Activated CD8-positive, alpha-beta memory T cell treated with anti-CD3 and anti-CD28 coated beads for 24 hours (primary cell): ENCODE measurements at regions not wholly inside any gene's neighbourhood (a gene's known extent, or its start where the extent isn't known, plus 50 kb on each side); places are given as distances from the start of the nearest gene placed in this dataset.

Source experiments
- DNase-seq: peaks from one replicate; pipeline ENCODE4 v3.0.0-alpha.2; 2020

DNA sequence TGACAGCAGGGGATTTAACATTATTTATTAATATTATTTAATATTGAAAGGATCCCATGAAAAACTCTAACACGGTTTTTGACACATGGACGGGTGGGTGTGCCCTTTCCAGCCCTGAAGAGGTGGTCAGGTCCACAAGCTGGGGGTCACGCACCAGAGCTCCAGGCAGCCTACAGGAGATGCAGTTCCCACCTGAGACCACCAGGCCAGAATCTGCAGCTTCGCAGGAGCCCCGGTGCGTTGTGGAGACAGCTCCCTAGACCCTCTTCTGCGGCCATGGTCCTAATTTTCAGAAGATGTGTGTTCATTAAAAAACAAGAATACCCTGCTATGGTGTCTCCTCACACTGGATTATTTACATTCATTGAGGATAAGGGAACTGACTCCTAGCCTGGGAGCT lies 331.1 kb downstream of the C16orf95 start:
- DNase-seq = no peak

DNA sequence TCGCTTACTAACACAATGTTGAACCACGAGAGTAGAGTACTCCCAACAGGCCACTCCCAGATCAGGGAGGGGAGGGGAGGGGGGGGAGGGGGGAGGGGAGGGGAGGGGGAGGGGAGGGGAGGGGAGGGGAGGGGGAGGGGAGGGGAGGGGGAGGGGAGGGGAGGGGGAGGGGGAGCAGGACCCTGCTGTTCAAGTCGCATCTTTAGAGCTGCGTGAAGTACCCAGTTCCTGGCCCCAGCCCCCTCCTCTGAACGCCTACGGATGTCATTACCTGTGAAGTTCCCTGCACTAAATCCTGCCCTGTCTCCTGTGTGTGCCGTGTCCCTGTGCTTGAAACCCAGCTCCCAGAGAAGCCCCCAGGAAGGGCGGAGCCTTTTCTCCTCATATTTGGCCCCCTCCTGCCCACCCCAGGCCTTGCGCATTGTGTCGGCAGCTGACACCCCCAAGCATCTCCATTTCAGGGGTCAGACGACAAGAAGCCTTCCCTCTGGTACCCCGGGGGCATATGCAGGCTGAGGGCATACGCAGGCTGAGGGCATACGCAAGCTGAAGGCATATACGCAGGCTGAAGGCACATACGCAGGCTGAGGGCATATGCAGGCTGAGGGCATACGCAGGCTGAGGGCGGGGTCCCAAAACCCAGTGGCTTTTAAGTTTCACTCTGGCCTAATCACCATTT lies 330.2 kb downstream of the C16orf95 start:
- DNase-seq = no peak

DNA sequence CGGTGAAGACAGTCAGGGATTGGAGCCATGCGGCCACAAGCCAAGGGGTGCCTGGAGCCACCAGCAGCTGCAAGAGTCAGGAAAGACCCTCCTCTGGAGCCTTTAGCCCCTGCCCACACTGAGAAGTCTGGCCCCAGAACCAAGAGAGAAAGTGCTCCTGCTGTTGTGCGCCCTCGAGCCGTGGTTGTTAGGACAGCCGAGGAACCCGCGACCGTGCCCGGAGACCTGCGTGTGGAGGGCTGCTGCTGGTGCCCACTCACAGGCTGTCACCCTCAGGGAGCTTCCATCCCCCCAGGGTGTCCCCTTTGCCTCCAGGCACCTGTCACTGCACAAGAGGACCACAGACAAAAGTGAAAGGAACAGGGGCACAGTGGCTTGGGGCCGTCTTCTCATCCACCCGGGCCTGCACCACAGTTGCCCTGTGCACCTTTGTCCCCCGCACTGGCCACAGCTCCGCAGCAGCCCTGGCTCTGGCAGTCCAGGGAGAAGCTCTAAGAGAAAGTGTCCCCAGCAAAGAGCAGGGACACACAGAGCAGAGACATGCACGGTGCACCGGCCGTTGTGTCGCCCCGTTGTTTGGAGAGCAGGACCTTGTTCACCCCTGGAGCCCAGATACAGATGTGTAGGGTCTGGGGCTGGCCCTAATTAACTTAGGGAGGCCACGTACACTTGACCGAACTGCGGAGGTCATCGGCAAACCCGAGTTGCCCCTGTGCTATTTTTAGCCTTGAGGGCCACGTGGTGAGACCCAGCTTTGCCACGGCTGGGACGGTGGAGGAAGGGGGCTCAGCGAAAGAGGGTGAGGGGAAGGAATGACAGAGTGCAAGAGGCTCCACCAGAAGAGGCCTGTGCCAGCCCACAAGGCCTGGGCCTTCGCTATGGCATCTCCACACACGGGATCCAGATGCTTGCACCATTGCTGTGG lies 329.2 kb downstream of the C16orf95 start:
- no peak for DNase-seq

DNA sequence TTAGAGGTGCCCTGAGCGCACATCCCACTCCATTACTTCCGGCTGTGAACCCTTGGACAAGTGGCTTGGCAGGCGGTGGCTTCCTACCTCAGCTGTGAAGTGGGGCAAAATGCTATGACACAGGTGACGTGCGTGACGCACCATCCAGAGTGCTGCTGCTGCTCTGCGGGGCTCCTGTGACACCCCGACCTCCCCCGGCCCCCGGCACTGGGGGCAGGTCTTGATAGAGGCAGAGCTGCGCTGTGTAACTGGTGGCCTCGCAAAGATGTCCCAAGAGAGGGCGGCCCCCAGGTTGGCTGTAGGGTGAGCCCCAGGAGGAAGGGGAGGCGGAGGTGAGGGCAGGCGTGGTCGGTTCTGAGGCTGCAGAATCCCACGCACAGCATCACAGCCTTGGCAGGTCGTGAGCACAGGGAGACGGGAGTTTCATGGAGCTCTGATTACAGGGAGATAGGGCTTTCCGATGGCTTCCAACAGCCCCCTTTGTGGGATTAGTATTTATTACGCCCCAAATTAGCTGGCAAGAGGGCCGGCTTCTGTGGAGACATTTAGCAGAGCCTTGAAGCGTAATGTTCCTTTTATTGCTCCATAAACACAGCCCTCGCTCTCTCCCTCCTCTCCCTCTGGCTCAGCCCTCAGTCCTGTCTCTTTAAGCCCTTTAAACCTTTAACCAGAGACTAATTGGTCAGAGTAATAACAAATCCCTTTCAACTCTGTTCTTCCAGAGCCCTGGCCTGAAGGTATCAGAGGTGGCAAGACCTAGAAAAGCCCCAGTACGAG lies 328.1 kb downstream of the C16orf95 start:
- no peak for DNase-seq

DNA sequence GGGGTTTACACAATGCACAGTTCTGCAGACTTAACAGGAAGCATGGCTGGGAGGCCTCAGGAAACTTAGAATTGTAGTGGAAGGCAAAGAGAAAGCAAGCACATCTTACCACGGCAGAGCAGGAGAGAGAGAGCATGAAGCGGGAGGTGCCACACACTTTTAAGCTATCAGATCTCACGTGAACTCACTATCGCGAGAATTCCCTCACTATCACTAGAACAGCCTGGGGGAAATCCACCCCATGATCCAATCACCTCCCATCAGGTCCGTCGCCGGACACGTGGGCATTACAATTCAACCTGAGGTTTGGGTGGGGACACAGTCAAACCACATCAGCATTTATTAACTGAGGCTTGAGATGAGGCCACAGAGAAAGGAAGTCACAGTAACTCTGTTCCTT lies 326.7 kb downstream of the C16orf95 start:
- no peak for DNase-seq

DNA sequence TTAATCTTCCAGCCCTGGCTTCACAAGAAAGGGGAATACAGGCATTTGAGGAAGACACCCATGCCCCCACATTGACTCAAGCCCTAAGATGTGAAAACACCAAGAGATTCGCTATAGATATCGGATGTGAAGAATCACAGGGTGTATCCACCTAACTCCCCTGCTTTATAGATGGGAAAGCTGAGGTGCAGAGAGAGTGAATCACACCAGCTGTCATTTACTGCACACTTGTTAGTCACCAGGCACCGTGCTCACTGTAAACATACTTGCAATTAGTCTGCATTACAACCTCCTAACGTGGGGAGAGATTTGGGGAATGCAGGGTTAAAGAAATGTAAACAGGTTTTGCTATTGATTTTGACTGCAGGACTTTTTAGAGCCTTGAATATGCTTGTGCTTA lies 325.5 kb downstream of the C16orf95 start:
- no peak for DNase-seq

DNA sequence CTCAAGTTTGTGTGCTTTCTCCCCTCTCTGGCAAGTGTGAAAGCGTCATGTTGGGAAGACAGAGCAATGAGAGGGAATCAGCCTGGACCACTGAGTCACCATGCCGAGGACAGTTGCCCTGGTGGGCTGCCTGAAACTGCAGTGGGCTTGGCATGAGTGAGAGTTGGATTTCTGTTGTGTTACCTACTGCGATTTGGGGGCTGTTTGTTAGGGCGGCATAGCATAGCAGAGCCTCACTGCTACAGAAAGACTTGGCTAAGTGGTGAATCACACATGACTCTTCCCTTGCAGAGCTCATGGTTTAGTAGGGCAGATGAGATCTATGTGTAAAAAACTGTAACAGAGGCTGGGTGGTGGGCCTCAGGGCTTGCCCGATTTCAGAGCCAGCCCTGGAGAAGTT lies 324.6 kb downstream of the C16orf95 start:
- no peak for DNase-seq

DNA sequence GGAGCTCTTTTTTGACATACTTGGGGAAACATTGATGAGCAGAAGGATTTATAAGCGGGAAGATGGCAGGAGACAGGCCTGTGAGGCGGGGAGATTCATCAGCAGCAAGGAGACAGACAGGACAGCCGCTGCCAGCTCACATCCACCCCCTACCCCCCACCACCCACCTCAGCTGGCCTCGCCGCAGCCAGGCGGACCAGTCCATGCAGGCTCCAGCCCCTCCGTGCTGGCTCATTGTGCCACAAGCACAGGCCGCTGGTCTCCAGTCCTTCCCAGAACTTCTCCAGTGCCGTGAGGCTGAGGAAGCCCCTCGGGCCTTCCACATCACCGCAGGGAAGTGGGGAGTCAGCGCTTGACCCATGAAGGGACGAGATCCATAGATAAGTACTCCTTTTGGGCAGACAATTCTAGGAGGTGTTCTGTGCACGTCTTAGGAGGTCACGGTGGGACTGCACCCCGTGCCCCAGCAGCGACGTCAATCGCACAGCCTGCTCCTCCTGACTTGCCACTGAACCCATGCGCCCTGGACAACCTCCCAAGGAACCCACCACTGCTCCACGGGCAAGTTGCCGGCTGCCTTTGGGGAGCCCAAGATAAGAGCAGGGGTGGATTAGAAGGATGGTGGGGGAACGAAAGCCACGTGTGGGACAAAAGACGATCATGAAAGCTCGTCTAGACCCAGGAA lies 323.6 kb downstream of the C16orf95 start:
- DNase-seq = no peak

DNA sequence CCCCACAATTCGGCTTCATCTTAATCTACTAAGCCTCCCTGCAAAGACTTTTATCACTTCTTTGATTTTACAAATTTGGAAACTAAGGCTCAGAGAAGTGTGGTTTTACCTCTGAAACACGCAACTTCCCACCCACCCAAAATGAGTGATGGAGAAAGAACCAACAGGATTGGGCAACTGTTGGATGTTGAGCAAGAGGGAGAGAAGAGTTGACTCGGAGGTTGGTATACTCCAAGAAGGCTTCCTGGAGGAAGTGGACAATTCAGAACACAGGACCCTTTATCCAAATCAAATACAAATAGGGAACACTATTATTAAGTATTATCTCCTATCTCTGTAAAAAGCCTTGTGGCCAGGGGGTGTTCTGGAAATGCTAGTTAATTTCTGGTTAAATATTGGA lies 323.0 kb downstream of the C16orf95 start:
- DNase-seq = no peak

DNA sequence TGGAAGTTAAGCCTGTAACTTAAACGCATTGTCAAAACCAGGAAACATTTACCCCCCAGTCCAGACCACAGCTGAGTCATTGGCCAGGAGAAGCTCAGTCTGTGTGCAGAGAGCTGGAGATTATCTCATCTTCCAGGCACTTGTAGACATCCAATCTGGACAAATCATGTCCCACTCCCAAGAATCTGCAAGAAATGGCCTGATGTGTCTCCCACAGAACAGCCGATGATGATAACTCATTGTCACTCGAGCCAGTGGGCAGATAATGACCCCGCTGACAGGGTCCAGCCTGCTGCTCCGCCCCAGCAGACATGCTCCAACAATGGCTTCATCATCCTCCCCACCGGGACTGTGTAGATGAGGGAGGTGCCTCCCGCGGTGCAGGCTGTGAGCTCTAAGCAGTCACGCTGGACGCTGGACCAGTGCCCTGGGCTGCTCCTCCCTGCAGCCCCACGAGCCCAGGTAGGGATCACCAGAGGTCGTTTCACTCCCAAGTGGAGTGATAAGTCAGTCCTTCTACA lies 322.5 kb downstream of the C16orf95 start:
- no peak for DNase-seq

DNA sequence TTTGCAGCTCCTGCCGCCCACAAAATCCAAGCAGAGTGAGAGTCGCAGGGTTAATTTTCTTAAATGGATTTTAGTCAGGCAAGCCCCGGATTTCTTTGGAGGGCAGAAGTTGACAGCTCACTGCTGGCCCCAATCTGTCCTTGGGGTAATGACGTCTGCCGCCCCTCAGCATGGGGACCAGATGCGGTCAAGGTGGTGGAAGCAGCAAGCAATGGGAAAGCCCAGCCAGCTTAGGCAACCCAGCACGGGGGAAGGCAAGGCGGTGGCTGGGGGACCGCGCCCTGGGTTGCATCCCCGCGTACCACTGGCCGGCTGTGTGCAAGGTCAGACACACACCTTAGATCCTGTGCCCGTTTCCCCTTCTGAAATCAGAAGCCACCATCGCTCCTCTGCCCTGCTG lies 321.7 kb downstream of the C16orf95 start:
- DNase-seq = no peak

DNA sequence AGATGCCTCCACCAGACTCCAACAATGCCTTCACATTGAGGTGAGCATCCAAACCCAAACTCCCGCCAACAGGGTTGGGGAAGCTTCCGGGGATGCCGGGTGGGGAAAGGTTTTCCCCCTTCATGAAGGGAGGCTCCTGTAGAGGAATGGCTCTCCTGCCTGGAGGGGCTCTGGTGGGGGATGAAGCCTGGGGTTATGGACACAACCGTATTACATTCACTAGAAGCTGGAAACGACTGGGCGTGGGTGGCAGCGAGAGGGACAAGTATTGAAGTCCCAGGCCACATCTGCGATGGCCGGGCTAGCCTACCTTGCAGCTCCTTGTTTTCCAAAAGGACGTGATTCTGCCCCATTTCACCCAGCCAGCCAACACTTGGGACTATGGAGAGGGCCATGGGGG lies 321.1 kb downstream of the C16orf95 start:
- DNase-seq = no peak

DNA sequence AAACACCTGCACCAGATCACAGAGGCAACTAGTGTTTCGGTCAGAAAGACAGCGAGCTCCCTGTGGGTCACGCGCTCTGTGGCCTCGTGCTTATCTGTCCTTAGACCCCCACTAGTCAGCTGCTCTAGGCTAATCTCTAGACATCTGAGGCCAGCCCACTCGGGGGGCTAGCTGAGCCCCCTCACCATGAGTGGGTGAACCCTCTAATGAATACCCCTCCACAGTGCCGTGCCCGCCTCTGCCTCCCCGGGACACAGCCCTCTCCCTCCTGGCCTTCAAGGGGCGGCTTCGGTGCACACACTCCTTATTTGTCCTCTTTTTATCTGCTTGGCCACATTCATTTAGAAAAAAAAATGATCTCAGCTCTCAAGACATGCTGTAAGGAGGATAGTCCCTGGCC lies 320.1 kb downstream of the C16orf95 start:
- no peak for DNase-seq

DNA sequence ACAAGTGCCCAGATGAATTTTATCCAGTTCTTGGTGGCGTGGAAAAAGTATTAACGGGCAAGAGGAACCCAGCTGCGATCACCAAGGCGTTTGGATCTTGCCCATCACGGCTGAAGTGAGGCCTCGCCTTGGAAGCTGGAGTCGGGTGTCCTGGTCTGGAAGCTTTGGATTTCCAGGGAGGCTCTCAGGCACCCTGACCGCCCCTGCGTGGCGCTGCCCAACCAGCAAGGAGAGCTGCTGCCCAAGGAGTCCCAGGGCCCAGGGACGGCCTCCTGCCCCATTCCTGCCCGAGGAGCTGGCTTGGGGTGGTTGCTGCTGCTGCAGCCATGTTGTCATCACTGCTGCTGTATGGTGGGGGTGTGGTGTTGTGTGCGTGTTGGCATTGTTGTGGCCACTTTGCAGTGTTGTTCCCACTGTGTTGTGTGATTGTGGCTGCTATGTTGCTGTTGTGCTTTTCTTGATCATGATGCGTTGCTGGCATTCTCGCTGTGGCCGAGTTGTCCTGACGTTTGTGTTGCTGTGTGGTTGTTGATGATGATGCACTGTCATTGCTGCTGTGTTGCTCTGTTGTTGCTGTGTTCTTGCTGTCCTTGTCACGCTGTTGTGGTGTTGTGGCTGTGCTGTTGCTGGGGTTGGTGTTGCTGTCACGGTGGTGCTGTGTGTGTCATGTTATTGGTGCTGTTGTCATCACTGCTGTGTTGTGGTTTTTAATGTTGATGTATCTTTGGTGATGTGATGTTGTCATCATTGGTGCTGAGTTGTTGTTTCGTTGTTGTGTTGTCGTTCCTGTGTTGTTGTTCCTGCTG lies 318.8 kb downstream of the C16orf95 start:
- DNase-seq = no peak

DNA sequence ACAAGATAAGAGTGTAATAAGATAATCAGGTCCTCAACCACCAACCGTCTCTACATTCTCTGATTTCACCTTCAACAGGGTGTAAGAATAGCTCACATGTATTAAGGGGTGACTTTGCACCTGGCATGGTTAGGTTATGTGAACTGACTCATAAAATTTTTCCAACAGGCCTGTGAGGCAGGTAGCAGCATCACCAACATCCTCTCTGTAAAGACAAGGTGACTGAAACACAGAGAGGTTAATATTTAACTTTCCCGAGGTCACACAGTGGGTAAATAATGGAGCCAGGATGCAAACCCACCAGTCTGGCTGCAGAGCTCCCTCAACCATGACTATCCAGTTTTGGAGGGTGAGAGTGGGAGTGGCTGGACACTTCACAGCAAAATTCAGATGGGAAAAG lies 317.2 kb downstream of the C16orf95 start:
- DNase-seq = no peak

DNA sequence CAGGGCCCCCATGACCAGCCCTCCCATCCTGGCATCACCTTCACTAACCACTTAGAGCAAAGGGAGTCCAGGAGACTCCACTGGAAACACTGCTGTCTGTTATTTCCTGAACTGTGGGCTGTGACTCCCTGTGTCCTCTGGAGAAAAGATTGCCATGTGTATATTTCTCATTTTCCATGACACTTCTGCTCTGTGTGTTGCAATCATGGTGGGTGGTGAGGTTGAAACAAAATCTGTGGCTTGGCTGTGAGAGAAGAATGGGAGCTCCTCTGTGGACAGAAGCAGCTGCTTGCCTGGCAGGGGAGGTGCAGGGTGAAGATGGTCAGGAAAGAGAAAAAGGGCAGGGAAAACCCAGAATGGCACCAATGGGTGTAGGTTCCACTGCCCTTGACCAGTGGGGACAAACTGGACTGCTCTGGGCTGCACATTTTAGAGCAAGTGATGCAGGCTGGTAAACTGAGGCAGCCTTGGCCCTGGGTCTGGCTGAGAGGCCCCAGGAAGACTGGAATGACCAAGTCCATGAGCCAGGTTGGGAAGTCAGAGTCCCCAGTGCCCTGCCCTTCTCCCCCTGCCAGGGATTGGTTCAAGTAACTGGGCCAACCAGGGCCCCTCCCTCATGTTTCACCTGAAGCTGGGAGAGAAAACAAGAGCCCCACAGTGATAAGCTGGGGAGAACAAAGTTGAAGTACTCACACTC lies 314.3 kb downstream of the C16orf95 start:
- no peak for DNase-seq

DNA sequence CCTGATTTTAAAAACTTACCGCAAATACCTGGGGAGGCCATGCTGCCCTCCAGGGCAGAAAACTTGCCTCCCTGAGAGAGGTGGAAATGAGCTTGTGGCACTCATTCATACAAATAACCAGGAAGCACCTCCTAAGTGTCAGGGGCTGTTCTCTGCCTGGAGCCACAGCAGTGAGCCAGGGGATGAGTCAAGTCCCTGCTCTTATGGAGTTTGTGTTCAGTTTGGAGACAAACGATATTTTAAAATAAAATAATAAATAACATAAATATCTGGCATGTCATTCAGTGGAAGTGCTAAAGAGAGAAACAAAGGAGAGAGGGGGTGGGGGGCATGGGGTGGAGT lies 313.8 kb downstream of the C16orf95 start:
- DNase-seq = no peak

DNA sequence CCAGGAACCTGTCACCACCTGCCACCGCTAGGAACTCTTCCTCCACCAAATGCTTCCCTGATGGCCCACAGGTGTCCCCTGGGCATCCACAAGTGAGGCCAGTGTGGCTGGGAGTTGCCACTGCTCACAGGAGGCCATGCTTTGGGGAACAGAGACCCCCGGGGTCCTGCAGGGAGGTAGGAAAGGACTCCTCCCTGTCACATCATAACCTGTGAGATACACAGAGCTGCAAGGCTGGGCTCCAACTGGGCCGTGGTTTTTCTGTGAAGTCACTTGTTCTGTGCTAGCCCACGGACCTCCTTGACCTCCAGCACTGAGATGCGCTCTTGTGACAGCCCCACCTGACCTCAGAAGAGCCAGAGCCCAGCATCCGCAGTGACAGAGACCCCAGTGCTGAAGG lies 311.2 kb downstream of the C16orf95 start:
- no peak for DNase-seq

DNA sequence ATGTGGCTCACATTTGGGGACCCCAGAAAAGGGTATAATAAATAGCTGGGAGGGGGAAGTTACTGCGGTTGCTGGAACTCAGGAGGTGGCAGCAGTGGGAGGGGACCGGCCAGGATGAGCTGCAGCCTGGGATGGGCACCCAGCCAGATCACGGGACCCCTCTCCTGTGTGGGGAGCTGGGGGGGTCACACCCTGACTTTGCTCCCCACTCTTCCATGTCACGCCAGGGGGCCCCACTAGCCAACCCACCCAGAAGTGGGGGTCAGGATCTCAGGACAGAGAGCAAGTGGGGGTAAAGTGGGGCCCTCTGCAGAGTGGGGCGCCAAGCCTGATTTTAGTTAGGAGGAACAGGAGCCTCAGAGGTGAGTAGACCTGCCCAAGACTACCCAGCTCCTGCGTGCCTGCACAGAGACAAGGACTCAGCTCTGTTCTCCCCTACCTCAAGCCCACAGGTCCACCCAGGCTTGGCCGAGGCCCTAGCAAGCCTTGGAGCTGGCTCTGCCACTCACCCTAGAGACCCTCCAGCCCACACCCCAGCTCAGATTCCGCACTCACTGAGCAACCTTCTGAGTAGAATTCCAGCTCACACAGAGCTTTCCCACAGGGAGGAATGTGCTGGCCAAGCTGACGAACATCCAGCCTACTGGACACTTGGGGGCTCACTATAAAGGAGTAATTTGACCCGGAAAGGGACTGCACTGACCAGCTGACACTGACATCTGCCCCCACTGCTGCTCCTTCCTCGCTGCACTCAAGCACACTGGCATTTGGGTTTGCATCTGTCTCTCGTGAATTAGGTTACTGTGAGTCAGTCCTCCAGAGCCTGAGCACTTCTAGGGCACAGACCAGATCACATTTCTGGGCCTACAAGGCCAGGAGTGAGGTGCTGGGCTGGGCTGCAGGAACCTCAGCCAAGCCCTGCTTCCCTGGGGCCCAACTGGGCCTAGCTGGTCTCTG lies 310.1 kb downstream of the C16orf95 start:
- no peak for DNase-seq

DNA sequence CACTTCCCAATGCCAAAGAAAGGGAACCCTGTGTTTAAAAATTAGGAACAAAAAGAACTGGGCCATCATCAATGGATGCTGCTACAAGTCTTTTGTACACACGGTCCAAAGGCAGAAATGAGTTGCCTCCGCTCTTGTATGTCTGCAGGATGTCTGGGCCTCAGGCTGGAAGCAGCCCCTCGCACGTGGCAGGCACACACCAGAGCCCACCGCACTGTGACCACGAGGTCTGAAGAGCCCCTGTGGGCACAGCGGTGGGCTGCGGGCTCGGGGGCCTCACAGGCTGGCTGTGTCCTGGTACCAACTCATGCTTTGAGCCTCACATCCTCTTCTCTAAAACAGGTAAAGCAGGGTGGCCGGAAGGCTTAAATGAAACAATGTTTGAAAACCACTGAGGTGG lies 309.3 kb downstream of the C16orf95 start:
- DNase-seq = no peak
